ENCODE measurements at regions not wholly inside any gene's neighbourhood (a gene's known extent, or its start where the extent isn't known, plus 50 kb on each side); places are given as distances from the start of the nearest gene placed in this dataset.

DNA sequence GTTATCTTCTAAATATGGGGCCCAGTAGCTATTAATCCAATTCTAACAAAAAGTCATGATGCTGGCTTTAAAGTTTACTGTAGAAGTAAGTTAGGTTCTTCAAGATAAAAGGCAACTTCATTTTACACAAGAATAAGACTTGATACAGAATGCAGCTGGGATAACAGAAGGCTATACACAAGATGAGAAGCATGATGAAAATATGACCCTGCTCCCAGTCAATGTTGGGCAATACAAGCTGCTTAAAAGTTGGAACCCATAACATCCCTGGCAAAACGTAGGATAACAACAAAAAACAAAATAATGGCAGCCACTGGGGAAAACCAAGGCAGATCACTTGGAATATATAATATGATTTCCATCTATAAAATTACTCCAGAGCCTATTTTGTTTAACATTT is 87.6 kb upstream of the RSPO3 start:
- no peaks in the 10 kb centered on the region for H3F3A ChIP-seq (ENCODE audit: insufficient read depth)
- no peaks in the 10 kb centered on the region for H3K36me3 ChIP-seq (ENCODE audit: low read length)
- H4K20me1 ChIP-seq (ENCODE audit: low read depth, low read length) = no peaks in the 10 kb centered on the region
- no peaks in the 10 kb centered on the region for H3K9me3 ChIP-seq (ENCODE audit: insufficient read depth, low read length)
- no peak overlapping the region for H3K4me2 ChIP-seq (ENCODE audit: low read depth, low read length, poor library complexity, severe bottlenecking)
- H3K27ac ChIP-seq (ENCODE audit: low read depth, low read length) = no peak overlapping the region
- no peak overlapping the region for H3K4me3 ChIP-seq (ENCODE audit: insufficient read depth, low read length, poor library complexity, severe bottlenecking)
- H3K9me2 ChIP-seq (replicated peaks; ENCODE audit: insufficient read depth, low read length) = no peaks in the 10 kb centered on the region
- H3K9ac ChIP-seq (ENCODE audit: low read length) = no peak overlapping the region
- H2AFZ ChIP-seq (ENCODE audit: low read depth, low read length, severe bottlenecking) = no peak overlapping the region
- H3K27me3 ChIP-seq (ENCODE audit: low read length) = no peaks in the 10 kb centered on the region
- H3K79me2 ChIP-seq (ENCODE audit: insufficient read depth, low read length) = no peaks in the 10 kb centered on the region
- TF ChIP-seq EZH2phosphoT487 (conservative IDR thresholded peaks at IDR 0.05; ENCODE audit: low read length) = no peak
- TF ChIP-seq, protein P1, sequence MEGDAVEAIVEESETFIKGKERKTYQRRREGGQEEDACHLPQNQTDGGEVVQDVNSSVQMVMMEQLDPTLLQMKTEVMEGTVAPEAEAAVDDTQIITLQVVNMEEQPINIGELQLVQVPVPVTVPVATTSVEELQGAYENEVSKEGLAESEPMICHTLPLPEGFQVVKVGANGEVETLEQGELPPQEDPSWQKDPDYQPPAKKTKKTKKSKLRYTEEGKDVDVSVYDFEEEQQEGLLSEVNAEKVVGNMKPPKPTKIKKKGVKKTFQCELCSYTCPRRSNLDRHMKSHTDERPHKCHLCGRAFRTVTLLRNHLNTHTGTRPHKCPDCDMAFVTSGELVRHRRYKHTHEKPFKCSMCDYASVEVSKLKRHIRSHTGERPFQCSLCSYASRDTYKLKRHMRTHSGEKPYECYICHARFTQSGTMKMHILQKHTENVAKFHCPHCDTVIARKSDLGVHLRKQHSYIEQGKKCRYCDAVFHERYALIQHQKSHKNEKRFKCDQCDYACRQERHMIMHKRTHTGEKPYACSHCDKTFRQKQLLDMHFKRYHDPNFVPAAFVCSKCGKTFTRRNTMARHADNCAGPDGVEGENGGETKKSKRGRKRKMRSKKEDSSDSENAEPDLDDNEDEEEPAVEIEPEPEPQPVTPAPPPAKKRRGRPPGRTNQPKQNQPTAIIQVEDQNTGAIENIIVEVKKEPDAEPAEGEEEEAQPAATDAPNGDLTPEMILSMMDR (IDR thresholded peaks at IDR 0.05; ENCODE audit: insufficient read depth, low read length, poor library complexity, severe bottlenecking) = no peak

DNA sequence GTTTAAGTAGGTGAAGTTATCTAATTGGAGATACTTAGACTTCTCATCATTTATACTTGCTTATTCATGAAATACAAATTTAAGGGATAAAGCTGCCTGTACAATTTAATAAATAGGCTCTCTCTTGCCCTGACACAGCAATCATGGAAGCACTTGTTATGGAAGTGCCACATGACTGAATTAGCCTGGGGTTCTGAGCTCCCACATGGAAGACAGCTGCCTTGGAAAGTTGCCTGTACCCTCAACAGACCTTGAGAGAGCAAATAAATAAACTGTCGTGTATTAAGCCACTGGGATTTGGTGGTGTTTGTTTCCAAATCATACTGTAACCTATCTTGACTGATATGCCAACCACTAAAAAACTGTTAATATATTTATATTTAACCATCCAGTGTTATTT is 87.0 kb upstream of the RSPO3 start:
- H3K9me2 ChIP-seq (replicated peaks; ENCODE audit: insufficient read depth, low read length) = no peaks in the 10 kb centered on the region
- H3K9ac ChIP-seq (ENCODE audit: low read length) = no peak overlapping the region
- H3K36me3 ChIP-seq (ENCODE audit: low read length) = no peaks in the 10 kb centered on the region
- H3K79me2 ChIP-seq (ENCODE audit: insufficient read depth, low read length) = no peaks in the 10 kb centered on the region
- no peaks in the 10 kb centered on the region for H4K20me1 ChIP-seq (ENCODE audit: low read depth, low read length)
- TF ChIP-seq, protein P1 (IDR thresholded peaks at IDR 0.05; ENCODE audit: insufficient read depth, low read length, poor library complexity, severe bottlenecking) = no peak
- TF ChIP-seq EZH2phosphoT487 (conservative IDR thresholded peaks at IDR 0.05; ENCODE audit: low read length) = no peak
- H3K27ac ChIP-seq (ENCODE audit: low read depth, low read length) = no peak overlapping the region
- no peak overlapping the region for H2AFZ ChIP-seq (ENCODE audit: low read depth, low read length, severe bottlenecking)
- no peak overlapping the region for H3K4me3 ChIP-seq (ENCODE audit: insufficient read depth, low read length, poor library complexity, severe bottlenecking)
- H3K4me2 ChIP-seq (ENCODE audit: low read depth, low read length, poor library complexity, severe bottlenecking) = no peak overlapping the region
- H3K27me3 ChIP-seq (ENCODE audit: low read length) = no peaks in the 10 kb centered on the region
- no peaks in the 10 kb centered on the region for H3F3A ChIP-seq (ENCODE audit: insufficient read depth)
- H3K9me3 ChIP-seq (ENCODE audit: insufficient read depth, low read length) = no peaks in the 10 kb centered on the region

DNA sequence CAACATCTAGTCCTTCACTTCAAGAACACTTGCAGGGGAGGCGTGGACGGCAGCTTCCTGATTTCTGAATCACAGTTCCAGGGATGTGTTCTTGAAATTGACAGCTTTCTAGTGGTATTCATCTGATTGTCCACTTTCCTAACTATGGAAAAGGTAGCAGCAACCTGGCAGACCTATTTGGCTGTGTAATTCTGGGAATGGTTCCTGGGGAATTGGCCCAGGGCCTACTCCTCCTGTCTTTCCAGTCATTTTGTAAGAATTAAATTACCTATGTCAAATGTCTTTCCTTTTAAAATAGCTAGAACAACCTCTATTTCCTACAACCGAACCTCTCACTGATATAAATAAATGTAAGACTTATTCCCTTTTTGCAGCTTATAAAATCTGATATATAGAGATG is 85.5 kb upstream of the RSPO3 start:
- no peaks in the 10 kb centered on the region for H3K27me3 ChIP-seq (ENCODE audit: low read length)
- no peaks in the 10 kb centered on the region for H4K20me1 ChIP-seq (ENCODE audit: low read depth, low read length)
- H3K27ac ChIP-seq (ENCODE audit: low read depth, low read length) = no peak overlapping the region
- no peak overlapping the region for H3K4me3 ChIP-seq (ENCODE audit: insufficient read depth, low read length, poor library complexity, severe bottlenecking)
- no peak overlapping the region for H3K9ac ChIP-seq (ENCODE audit: low read length)
- H3K9me3 ChIP-seq (ENCODE audit: insufficient read depth, low read length) = no peaks in the 10 kb centered on the region
- H3K4me2 ChIP-seq (ENCODE audit: low read depth, low read length, poor library complexity, severe bottlenecking) = no peak overlapping the region
- no peaks in the 10 kb centered on the region for H3F3A ChIP-seq (ENCODE audit: insufficient read depth)
- no peaks in the 10 kb centered on the region for H3K9me2 ChIP-seq (replicated peaks; ENCODE audit: insufficient read depth, low read length)
- H2AFZ ChIP-seq (ENCODE audit: low read depth, low read length, severe bottlenecking) = no peak overlapping the region
- no peaks in the 10 kb centered on the region for H3K79me2 ChIP-seq (ENCODE audit: insufficient read depth, low read length)
- TF ChIP-seq, protein P1 (IDR thresholded peaks at IDR 0.05; ENCODE audit: insufficient read depth, low read length, poor library complexity, severe bottlenecking) = no peak
- TF ChIP-seq EZH2phosphoT487 (conservative IDR thresholded peaks at IDR 0.05; ENCODE audit: low read length) = no peak
- no peaks in the 10 kb centered on the region for H3K36me3 ChIP-seq (ENCODE audit: low read length)
